GM10266 (cell line): ENCODE measurements at regions not wholly inside any gene's neighbourhood (a gene's known extent, or its start where the extent isn't known, plus 50 kb on each side); places are given as distances from the start of the nearest gene placed in this dataset.

ENCODE experiments used
- DNase-seq: peaks from one replicate; pipeline ENCODE4 v3.0.0; 2012; ENCODE audit errors: extremely low spot score
- CTCF ChIP-seq: IDR thresholded peaks from 2 replicates; pipeline ENCODE4 v1.5.1; 2012; ENCODE audit warnings: mild to moderate bottlenecking, low read depth; ENCODE audit not compliant: control insufficient read depth, insufficient read depth; ENCODE audit errors: missing control alignments

GRCh38 chr19:30906871-30907270 lies 442.4 kb downstream of the TSHZ3 start:
- TF ChIP-seq CTCF = no peak
- DNase-seq = no peak

DNA sequence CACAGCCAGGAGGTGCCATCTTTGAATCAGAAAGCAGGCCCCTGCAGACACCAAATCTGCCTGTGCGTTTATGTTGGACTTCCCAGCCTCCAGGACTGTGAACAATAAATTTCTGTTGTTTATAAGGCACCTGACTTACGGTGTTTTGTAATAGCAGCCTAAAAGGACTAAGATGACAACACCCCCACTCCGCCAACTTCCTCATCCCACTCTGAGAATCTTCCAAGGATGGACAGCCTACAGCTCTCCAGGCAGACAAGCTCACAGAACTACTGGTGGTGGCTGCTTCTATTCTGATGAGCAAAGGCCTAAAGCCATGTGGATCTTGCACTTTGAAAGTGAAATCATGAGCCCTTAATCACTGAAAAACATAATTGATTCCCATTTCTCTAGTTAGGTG lies 449.2 kb downstream of the TSHZ3 start:
- TF ChIP-seq CTCF = no peak
- no peak for DNase-seq

DNA sequence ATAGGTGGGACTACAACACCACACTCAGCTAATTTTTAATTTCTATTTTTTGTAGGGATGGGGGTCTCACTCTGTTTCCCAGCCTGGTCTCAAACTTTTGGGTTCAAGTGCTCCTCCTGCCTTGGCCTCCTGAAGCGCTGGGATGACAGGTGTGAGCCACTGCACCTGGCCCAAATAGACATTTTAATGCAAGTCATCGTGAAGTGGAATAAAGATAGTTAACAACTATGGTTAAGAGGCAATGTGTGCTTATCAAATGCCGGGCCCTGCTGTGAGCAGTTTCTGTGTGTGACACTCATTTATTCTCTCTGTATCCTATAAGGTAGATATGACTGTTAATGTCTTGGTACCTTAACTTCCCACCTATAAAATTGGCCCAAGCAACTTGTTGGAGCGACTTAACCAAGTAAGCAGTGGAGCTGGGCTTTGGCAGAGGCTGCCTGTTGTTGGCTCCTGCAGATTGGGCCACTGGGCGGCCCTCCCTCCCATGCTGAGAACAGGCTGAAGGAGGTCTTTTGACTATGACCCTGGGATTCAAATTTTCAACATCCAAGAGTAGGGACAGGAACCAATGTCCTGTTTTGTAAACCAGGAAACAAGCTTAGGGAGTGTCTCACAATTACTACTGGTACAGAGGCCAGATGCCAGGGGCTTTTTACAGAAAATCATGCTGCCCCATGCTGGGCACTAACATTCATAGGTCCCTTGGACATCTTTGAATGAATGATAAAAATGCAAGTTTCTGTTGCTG lies 450.7 kb downstream of the TSHZ3 start:
- no peak for TF ChIP-seq CTCF
- no peak for DNase-seq

DNA sequence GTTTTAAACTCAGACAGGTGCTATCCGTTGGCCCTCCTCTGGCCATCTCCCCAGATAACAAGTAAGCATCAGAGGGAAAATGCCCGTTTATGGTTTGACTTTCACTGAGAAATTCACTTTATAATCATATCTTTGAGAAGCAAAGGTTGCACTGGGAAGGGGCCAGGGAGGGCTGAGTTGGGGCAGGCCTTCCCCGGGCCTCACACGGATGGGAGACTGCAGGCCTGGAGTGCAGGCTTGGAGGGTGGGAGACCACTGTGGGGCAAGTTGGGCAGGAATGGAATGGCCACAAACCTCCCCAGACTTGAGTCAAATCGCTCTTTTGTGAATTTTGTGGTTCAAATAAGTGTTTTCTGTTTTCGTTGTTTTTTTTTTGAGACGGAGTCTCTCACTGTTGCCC lies 451.7 kb downstream of the TSHZ3 start:
- DNase-seq = no peak
- TF ChIP-seq CTCF = no peak

DNA sequence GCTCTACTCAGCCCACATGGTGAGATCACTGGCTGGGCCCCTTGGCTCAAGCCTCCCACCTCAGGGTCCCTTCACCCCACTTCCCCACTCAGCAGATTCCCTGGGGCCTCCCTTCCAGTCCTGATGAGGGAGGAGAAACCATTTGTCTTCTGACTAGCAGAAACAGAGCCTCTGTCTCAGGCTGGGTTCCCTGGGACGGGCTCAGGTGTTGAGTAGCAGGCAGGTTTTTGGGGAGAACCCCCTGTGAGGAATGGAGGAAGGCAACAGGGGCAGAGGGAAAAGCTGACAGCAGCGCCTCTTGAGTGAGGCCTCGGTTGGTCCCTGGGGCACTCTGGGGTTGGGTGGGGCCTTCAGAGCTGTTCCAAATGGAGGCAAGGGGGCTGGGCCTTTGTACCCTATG lies 452.2 kb downstream of the TSHZ3 start:
- no peak for DNase-seq
- TF ChIP-seq CTCF = no peak

DNA sequence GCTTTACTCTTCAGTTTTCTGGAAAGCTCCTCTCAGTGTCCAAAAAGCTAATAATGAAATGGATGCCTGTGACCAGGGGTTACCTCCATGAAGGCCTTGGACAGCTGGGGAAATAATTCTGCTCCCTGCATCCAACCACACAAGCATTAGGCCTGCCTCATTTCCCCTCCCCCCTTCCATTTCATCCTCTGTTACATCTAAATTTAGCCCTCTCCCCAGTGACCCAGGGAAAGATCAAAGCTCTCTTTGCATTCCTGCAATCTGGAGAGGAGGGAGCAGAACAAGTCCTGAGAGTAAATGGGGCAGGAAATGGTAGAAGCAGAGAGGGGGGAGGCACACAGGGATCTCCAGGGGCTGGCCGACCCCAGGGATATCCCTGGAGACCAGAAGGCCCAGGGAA lies 452.7 kb downstream of the TSHZ3 start:
- TF ChIP-seq CTCF = no peak
- DNase-seq = no peak

DNA sequence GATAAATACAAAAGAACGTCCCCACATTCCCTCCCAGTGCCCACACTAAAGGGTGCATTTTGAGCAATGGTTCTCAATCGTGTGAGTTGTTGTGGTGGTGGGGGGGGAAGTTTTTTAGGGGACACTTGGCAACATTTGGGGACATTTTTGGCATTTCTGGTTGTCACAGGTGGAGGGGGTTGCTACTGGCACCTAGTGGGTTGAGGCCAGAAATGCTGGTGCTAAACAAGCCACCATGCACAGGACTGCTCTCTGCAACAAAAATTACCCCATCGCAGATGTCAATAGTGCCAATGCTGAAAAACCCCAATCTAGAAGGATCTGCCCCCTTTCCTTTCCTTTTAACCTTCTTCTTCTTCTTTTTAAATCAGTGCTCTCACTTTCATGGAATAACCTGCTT lies 453.3 kb downstream of the TSHZ3 start:
- no peak for DNase-seq
- no peak for TF ChIP-seq CTCF
